K562 (cell line): ENCODE measurements at regions not wholly inside any gene's neighbourhood (a gene's known extent, or its start where the extent isn't known, plus 50 kb on each side); places are given as distances from the start of the nearest gene placed in this dataset.

Source experiments
- ATAC-seq: fragments of 200-7000 bp; cut with Tn5 transposase; 3 replicates; pipeline ENCODE4 v1.9.1; 2020; ENCODE audit warnings: moderate library complexity
- BruUV-seq: library from RNA; stranded (reverse); fragments of 400-500 nt; replicated peaks from 2 replicates; lab custom pipeline; 2021; lab: Mats Ljungman, UMichigan
- CTCF ChIA-PET: fragments of 300-600 bp; formaldehyde crosslinking; extraction: SDS; loops from one replicate; lab custom pipeline; 2021; ENCODE audit warnings: low intra/inter-chr PET ratio; lab: Yijun Ruan, JAX
- POLR2A ChIA-PET: fragments of 300-600, 350-650 bp; sonication (Branson Sonifier 250); formaldehyde crosslinking; extraction: SDS; loops from one replicate; lab custom pipeline; 2021; ENCODE audit warnings: antibody characterized with exemption, inconsistent platforms; lab: Yijun Ruan, JAX
- DNase-seq, 4 experiments: peaks; one replicate each; pipeline versions ENCODE4 v3.0.0 to v3.0.0-alpha.2; 2011 to 2018; ENCODE audit warnings: low spot score in 3 of 4, mixed read lengths in 3 of 4; ENCODE audit errors: extremely low read depth in 1 of 4
- FAIRE-seq: peaks from 2 replicates; lab custom pipeline; 2011; peaks lifted over from hg19 to GRCh38; lab: Jason Lieb, UNC
- H2AFZ ChIP-seq: 2 replicates; pipeline ENCODE4 v1.6.0; 2011; ENCODE audit warnings: low read depth, low read length, control low read depth, inconsistent platforms
- H3K27ac ChIP-seq: fragments of 200-600 bp; 3 replicates; pipeline ENCODE4 v1.8.0; 2011; ENCODE audit warnings: low read depth, mild to moderate bottlenecking, control low read depth, inconsistent platforms, low read length, moderate library complexity, mixed read lengths; ENCODE audit errors: extremely low read depth
- H3K27me3 ChIP-seq, 2 experiments: fragments of 300-600 bp in 1 of 2; 2 replicates in 1 of 2; 3 replicates in 1 of 2; pipeline versions ENCODE4 v1.6.0 to v1.8.0; 2011; ENCODE audit warnings: inconsistent platforms in 2 of 2, low read length in 2 of 2, mild to moderate bottlenecking in 1 of 2, mixed read lengths in 1 of 2, moderate library complexity in 1 of 2; ENCODE audit not compliant: control insufficient read depth in 2 of 2, insufficient read depth in 2 of 2
- H3K36me3 ChIP-seq: fragments of 300-600 bp; 3 replicates; pipeline ENCODE4 v1.8.0; 2011; ENCODE audit warnings: mild to moderate bottlenecking, low read length, inconsistent platforms; ENCODE audit not compliant: control insufficient read depth, insufficient read depth
- H3K4me1 ChIP-seq, 2 experiments: fragments of 200-600 bp in 1 of 2; replicated peaks in 1 of 2; 2 replicates in 1 of 2; 3 replicates in 1 of 2; pipeline versions ENCODE4 v1.5.1 to v1.8.0; 2011; ENCODE audit warnings: inconsistent platforms in 2 of 2, low read length in 2 of 2, mild to moderate bottlenecking in 1 of 2, mixed read lengths in 1 of 2, moderate library complexity in 1 of 2; ENCODE audit not compliant: control insufficient read depth in 2 of 2, insufficient read depth in 2 of 2
- H3K4me2 ChIP-seq: 2 replicates; pipeline ENCODE4 v1.6.1; 2011; ENCODE audit warnings: low read length, control low read depth, inconsistent platforms, mixed read lengths; ENCODE audit not compliant: insufficient read depth
- H3K4me3 ChIP-seq: fragments of 200-600 bp; sonication (generic), shearing (Covaris generic); 2 replicates; pipeline ENCODE4 v1.5.1; 2016; ENCODE audit warnings: control low read depth, inconsistent platforms
- H3K79me2 ChIP-seq: fragments of 200-600 bp; 3 replicates; pipeline ENCODE4 v1.8.0; 2011; ENCODE audit warnings: low read length, inconsistent platforms; ENCODE audit not compliant: control insufficient read depth, insufficient read depth
- H3K9ac ChIP-seq, 2 experiments: 2 replicates each; pipeline versions ENCODE4 v1.6.0 to v1.6.1; 2011; ENCODE audit warnings: low read depth in 2 of 2, low read length in 2 of 2, control low read depth in 1 of 2, inconsistent platforms in 1 of 2, mild to moderate bottlenecking in 1 of 2, mixed read lengths in 1 of 2; ENCODE audit not compliant: insufficient read depth in 1 of 2
- H3K9me1 ChIP-seq: one replicate; pipeline ENCODE4 v1.6.0; 2011; ENCODE audit warnings: inconsistent platforms, mild to moderate bottlenecking, low read length, moderate library complexity; ENCODE audit not compliant: control insufficient read depth, insufficient read depth
- H3K9me3 ChIP-seq: replicated peaks from 2 replicates; pipeline ENCODE4 v1.5.1; 2011; ENCODE audit warnings: low read depth, low read length, inconsistent platforms; ENCODE audit not compliant: control insufficient read depth, insufficient read depth
- H4K20me1 ChIP-seq: replicated peaks from 2 replicates; pipeline ENCODE4 v1.6.1; 2011; ENCODE audit warnings: low read length, inconsistent platforms, mixed read lengths; ENCODE audit not compliant: control insufficient read depth, insufficient read depth
- CBX3 ChIP-seq, 2 experiments: IDR thresholded peaks; 1 replicate in 1 of 2; 2 replicates in 1 of 2; pipeline ENCODE4 v1.6.1; 2012; ENCODE audit warnings: inconsistent platforms in 2 of 2, low read length in 2 of 2, borderline replicate concordance in 1 of 2, control low read depth in 1 of 2
- SAFB ChIP-seq: fragments of 200-400 bp; formaldehyde crosslinking; IDR thresholded peaks from 2 replicates; pipeline ENCODE4 v1.6.1; 2017; ENCODE audit warnings: low read depth, low read length, borderline replicate concordance
- ZMIZ1 ChIP-seq, 2 experiments: fragments of 150-350 bp in 1 of 2; IDR thresholded peaks; 2 replicates each; pipeline ENCODE4 v1.6.1; 2012 to 2016; ENCODE audit warnings: low read depth in 2 of 2, low read length in 2 of 2, mild to moderate bottlenecking in 1 of 2, moderate library complexity in 1 of 2
- WGBS: fragments of 100-300 bp; shearing (Covaris generic); methylation state at CpG from one replicate; pipeline ENCODE4 v1.1.6; 2016; ENCODE audit warnings: low coverage, mixed read lengths; ENCODE audit not compliant: insufficient coverage; ENCODE audit errors: missing lambda C conversion rate; 5-methylcytosine and 5-hydroxymethylcytosine counted together
- in situ Hi-C: fragments of 300-500 bp; cut with MboI; formaldehyde crosslinking; loops from 4 replicates; pipeline ENCODE4 v1.15.0; 2018; ENCODE audit warnings: inconsistent platforms, mixed read lengths
- intact Hi-C: fragments of 100-400 bp; cut with micrococcal nuclease; formaldehyde crosslinking; loops from 2 replicates; pipeline ENCODE4 v1.14.2; 2022

GRCh38 chr11:109819410-109819809 is 273.8 kb upstream of the ZC3H12C start:
- Histone ChIP-seq H2AFZ (no peak overlapping the region), H3K27me3 (no peaks in the 10 kb centered on the region), H3K4me3 (no peak overlapping the region), H3K9me3 (no peaks in the 10 kb centered on the region), H3K79me2 (no peaks in the 10 kb centered on the region), H3K9me1 (no peaks in the 10 kb centered on the region), H3K4me1 (no peaks in the 10 kb centered on the region), H3K27ac (no peak overlapping the region), H3K4me2 (no peak overlapping the region), H4K20me1 (no peaks in the 10 kb centered on the region), H3K36me3 (no peaks in the 10 kb centered on the region), H3K9ac (no peak overlapping the region)
- intact Hi-C loops (no loop called here), in situ Hi-C loops (no loop called here)
- no TSS peak for BruUV-seq
- TF ChIP-seq ZMIZ1 (IDR thresholded peaks at IDR 0.05; ENCODE audit: low read depth in 2 of 2, low read length in 2 of 2) (no peak), CBX3 (IDR thresholded peaks at IDR 0.05; ENCODE audit: borderline replicate concordance in 1 of 2, low read length in 2 of 2) (no peak), SAFB (no peak)
- no peak for ATAC-seq
- no peak for FAIRE-seq
- ChIA-PET CTCF (no interaction called here), POLR2A (no interaction called here)
- DNase-seq: no peak
- WGBS: 0% methylated on average over 3 of the region's 3 CpGs
